NCI-H1694 (cell line): ENCODE measurements at regions not wholly inside any gene's neighbourhood (a gene's known extent, or its start where the extent isn't known, plus 50 kb on each side); places are given as distances from the start of the nearest gene placed in this dataset.

Source experiments
- DNase-seq: peaks from one replicate; lab custom pipeline; 2025; lab: John Stamatoyannopoulos, UW

GRCh38 chr5:112625689-112626438 lies 111.8 kb upstream of the APC start:
- DNase-seq: no peak

GRCh38 chr5:112626715-112627114 lies 111.0 kb upstream of the APC start:
- no peak for DNase-seq

- no peak for DNase-seq
Measured at GRCh38 chr5:112628214-112628980, 109.3 kb upstream of the APC start.

- DNase-seq: no peak
Measured at GRCh38 chr5:112630246-112631009, 107.3 kb upstream of the APC start.

- no peak for DNase-seq
Measured at GRCh38 chr5:112634166-112634565, 103.5 kb upstream of the APC start.

GRCh38 chr5:112634796-112635195 lies 102.9 kb upstream of the APC start:
- no peak for DNase-seq

- DNase-seq: no peak
Measured at GRCh38 chr5:112635276-112635675, 102.4 kb upstream of the APC start.

GRCh38 chr5:112635771-112636731 lies 101.6 kb upstream of the APC start:
- no peak for DNase-seq

- no peak for DNase-seq
Measured at GRCh38 chr5:112636751-112637150, 100.9 kb upstream of the APC start.

- no peak for DNase-seq
Measured at GRCh38 chr5:112637343-112637742, 100.3 kb upstream of the APC start.

GRCh38 chr5:112640546-112640945 lies 97.1 kb upstream of the APC start:
- DNase-seq: no peak

- DNase-seq: no peak
Measured at GRCh38 chr5:112641515-112642110, 96.1 kb upstream of the APC start.

- no peak for DNase-seq
Measured at GRCh38 chr5:112642885-112643284, 94.8 kb upstream of the APC start.

- no peak for DNase-seq
Measured at GRCh38 chr5:112643339-112643971, 94.2 kb upstream of the APC start.

GRCh38 chr5:112646139-112646936 lies 91.3 kb upstream of the APC start:
- DNase-seq: no peak

- DNase-seq: no peak
Measured at GRCh38 chr5:112647428-112647827, 90.3 kb upstream of the APC start.

- DNase-seq: no peak
Measured at GRCh38 chr5:112648264-112648663, 89.4 kb upstream of the APC start.

- no peak for DNase-seq
Measured at GRCh38 chr5:112649882-112650281, 87.8 kb upstream of the APC start.

- no peak for DNase-seq
Measured at GRCh38 chr5:112653638-112654205, 84.0 kb upstream of the APC start.

GRCh38 chr5:112655513-112655912 lies 82.2 kb upstream of the APC start:
- DNase-seq: no peak
